ENCODE measurements at regions not wholly inside any gene's neighbourhood (a gene's known extent, or its start where the extent isn't known, plus 50 kb on each side); places are given as distances from the start of the nearest gene placed in this dataset.

DNA sequence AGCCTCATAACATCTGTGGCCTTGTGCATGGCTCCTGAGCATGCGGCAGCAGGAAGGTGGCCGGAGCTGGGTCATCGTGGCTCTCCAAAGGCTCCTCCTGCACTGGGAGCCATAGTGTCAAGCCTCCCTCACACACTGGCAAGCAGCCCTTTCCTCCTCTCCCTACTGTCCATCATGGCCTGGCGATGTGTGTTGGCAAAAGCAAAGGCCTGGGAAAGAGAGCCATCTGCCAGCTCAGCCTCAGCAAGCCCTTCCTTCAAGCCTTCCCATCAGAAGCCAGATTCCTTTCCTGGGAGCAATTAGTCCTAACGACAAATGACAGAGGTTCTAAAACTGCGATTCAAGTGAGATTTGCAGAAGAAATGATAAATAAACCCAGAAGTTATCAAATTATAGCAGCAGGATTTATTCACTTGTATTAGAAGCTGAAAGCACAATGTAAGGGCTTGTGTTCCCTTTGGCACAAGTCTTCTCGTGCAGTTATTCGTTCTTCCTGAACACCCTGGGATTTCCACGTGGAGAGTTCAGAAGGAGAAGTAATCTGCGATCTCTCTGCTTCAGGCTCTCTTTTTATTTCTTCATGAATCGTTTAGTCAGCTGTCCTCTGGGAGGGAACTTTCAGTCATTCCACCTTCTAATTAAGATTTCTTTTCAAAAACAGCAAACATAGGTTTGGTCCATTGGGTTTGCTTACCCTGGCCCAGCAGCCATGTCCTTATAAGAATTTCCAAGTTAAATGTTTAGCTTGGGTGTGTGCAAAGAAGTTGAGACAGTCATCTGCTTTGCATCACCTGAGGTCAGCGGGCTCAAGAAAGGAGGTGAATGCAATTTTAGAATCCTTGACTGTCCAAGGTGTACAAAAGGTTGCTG lies 110.3 kb upstream of the TMC3 start:
- Histone ChIP-seq H3K27me3 (no peaks in the 10 kb centered on the region), H3K27ac (no peak overlapping the region), H3K36me3 (no peaks in the 10 kb centered on the region), H3K4me3 (no peak overlapping the region), H3K9me3 (no peaks in the 10 kb centered on the region), H3K4me1 (no peaks in the 10 kb centered on the region)
- intact Hi-C loops (cut with DNase I; ENCODE audit: low total_unique reads) (no loop called here), in situ Hi-C loops (cut with MboI; ENCODE audit: low pct_ligation_motif_present in 1 of 4, low pct_unique_long_range_greater_than_20kb in 1 of 4, low sequenced_read_pairs in 3 of 4) (loop anchor here in 3 of 4 donors (25.0 kb wide), 2 partner anchors 453 to 578 kb away; no protein-coding TSS in a partner anchor)
- DNase-seq = no peak
- TF ChIP-seq CTCF (IDR thresholded peaks at IDR 0.05) (no peak), POLR2A (IDR thresholded peaks at IDR 0.05) (no peak), EP300 (IDR thresholded peaks at IDR 0.05; ENCODE audit: low read depth) (no peak), POLR2AphosphoS5 (IDR thresholded peaks at IDR 0.05) (no peak)
- 63 to 74% methylated on average over 4 to 12 of the region's 12 CpGs for WGBS, 2 donors (ENCODE audit: low coverage in 1 of 2)

- Histone ChIP-seq H3K4me3 (no peak overlapping the region), H3K4me1 (no peaks in the 10 kb centered on the region), H3K9me3 (no peaks in the 10 kb centered on the region), H3K36me3 (no peaks in the 10 kb centered on the region), H3K27ac (no peak overlapping the region), H3K27me3 (no peaks in the 10 kb centered on the region)
- DNase-seq = no peak
- in situ Hi-C loops (cut with MboI; ENCODE audit: low pct_ligation_motif_present in 1 of 4, low pct_unique_long_range_greater_than_20kb in 1 of 4, low sequenced_read_pairs in 3 of 4) = loop anchor here in 3 of 4 donors (25.0 kb wide), 2 partner anchors 454 to 579 kb away; no protein-coding TSS in a partner anchor
- TF ChIP-seq POLR2A (IDR thresholded peaks at IDR 0.05) (no peak), CTCF (IDR thresholded peaks at IDR 0.05) (no peak), EP300 (IDR thresholded peaks at IDR 0.05; ENCODE audit: low read depth) (no peak), POLR2AphosphoS5 (IDR thresholded peaks at IDR 0.05) (no peak)
- intact Hi-C loops (cut with DNase I; ENCODE audit: low total_unique reads) = no loop called here
- WGBS, 2 donors (ENCODE audit: low coverage in 1 of 2) = 90 to 100% methylated on average over 1 to 3 of the region's 3 CpGs
These were observed 109.5 kb upstream of the TMC3 start for GRCh38 chr15:81483496-81483895.

DNA sequence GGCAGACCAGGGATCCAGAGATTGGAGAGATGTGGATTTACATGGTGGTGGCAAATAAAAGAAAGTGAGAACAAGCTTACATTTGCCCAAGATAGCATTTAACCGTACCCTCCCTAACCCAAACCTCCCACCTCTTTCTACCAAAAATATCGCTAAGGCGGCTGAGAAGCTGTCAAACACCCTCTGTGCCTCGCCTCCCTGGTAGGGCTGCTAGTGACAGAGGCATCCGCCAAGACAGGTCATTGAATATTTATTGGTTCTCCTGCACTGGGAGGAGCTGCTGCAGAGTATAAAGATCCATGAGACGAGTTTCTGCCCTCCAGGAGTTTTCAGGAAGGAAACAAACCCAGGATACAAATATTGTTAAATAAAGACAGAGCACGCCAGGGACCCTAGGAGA lies 107.3 kb upstream of the TMC3 start:
- no peak for TF ChIP-seq POLR2AphosphoS5 (IDR thresholded peaks at IDR 0.05)
- TF ChIP-seq POLR2A (IDR thresholded peaks at IDR 0.05) = no peak
- TF ChIP-seq EP300 (IDR thresholded peaks at IDR 0.05; ENCODE audit: low read depth) = no peak
- H3K27me3 ChIP-seq = no peaks in the 10 kb centered on the region
- H3K27ac ChIP-seq = no peak overlapping the region
- H3K36me3 ChIP-seq = no peaks in the 10 kb centered on the region
- no peak for DNase-seq
- in situ Hi-C loops (cut with MboI; ENCODE audit: low pct_ligation_motif_present in 1 of 4, low pct_unique_long_range_greater_than_20kb in 1 of 4, low sequenced_read_pairs in 3 of 4) (loop anchor here in 3 of 4 donors (25.0 kb wide), 2 partner anchors 456 to 581 kb away; no protein-coding TSS in a partner anchor), intact Hi-C loops (cut with DNase I; ENCODE audit: low total_unique reads) (no loop called here)
- no peak overlapping the region for H3K4me3 ChIP-seq
- H3K4me1 ChIP-seq = no peaks in the 10 kb centered on the region
- H3K9me3 ChIP-seq = no peaks in the 10 kb centered on the region
- WGBS, 2 donors (ENCODE audit: low coverage in 1 of 2) = 80% methylated on average over 1 to 7 of the region's 7 CpGs

- WGBS, 2 donors (ENCODE audit: low coverage in 1 of 2) = 49% methylated on average over 7 of the region's 7 CpGs; no CpG with 5 or more reads in 1 of the 2 donors
- H3K9me3 ChIP-seq = no peaks in the 10 kb centered on the region
- DNase-seq = no peak
- no peaks in the 10 kb centered on the region for H3K27me3 ChIP-seq
- intact Hi-C loops (cut with DNase I; ENCODE audit: low total_unique reads) (no loop called here), in situ Hi-C loops (cut with MboI; ENCODE audit: low pct_ligation_motif_present in 1 of 4, low pct_unique_long_range_greater_than_20kb in 1 of 4, low sequenced_read_pairs in 3 of 4) (loop anchor here in 3 of 4 donors (25.0 kb wide), 2 partner anchors 457 to 582 kb away; no protein-coding TSS in a partner anchor)
- H3K27ac ChIP-seq = no peak overlapping the region
- no peaks in the 10 kb centered on the region for H3K4me1 ChIP-seq
- no peak overlapping the region for H3K4me3 ChIP-seq
- no peaks in the 10 kb centered on the region for H3K36me3 ChIP-seq
- no peak for TF ChIP-seq POLR2AphosphoS5 (IDR thresholded peaks at IDR 0.05)
- no peak for TF ChIP-seq POLR2A (IDR thresholded peaks at IDR 0.05)
- no peak for TF ChIP-seq EP300 (IDR thresholded peaks at IDR 0.05; ENCODE audit: low read depth)
- peak; percentile 85 to 93 (median 90) for TF ChIP-seq CTCF (IDR thresholded peaks at IDR 0.05)
These were observed 106.6 kb upstream of the TMC3 start for GRCh38 chr15:81480645-81481053.

Data from transverse colon (tissue), 4 donors.